GM12873 (cell line): ENCODE measurements at regions not wholly inside any gene's neighbourhood (a gene's known extent, or its start where the extent isn't known, plus 50 kb on each side); places are given as distances from the start of the nearest gene placed in this dataset.

Source experiments
- TF ChIP-seq, protein P1 (sequence below): IDR thresholded peaks from 2 replicates; pipeline ENCODE4 v1.5.1; 2012; ENCODE audit warnings: low read depth, mild to moderate bottlenecking, moderate library complexity, low read length, control low read depth; ENCODE audit not compliant: insufficient read depth; ENCODE audit errors: missing control alignments

- TF ChIP-seq, protein P1, sequence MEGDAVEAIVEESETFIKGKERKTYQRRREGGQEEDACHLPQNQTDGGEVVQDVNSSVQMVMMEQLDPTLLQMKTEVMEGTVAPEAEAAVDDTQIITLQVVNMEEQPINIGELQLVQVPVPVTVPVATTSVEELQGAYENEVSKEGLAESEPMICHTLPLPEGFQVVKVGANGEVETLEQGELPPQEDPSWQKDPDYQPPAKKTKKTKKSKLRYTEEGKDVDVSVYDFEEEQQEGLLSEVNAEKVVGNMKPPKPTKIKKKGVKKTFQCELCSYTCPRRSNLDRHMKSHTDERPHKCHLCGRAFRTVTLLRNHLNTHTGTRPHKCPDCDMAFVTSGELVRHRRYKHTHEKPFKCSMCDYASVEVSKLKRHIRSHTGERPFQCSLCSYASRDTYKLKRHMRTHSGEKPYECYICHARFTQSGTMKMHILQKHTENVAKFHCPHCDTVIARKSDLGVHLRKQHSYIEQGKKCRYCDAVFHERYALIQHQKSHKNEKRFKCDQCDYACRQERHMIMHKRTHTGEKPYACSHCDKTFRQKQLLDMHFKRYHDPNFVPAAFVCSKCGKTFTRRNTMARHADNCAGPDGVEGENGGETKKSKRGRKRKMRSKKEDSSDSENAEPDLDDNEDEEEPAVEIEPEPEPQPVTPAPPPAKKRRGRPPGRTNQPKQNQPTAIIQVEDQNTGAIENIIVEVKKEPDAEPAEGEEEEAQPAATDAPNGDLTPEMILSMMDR, result no peak
Measured at GRCh38 chr2:2566396-2567323, 235.6 kb upstream of the MYT1L start.

DNA sequence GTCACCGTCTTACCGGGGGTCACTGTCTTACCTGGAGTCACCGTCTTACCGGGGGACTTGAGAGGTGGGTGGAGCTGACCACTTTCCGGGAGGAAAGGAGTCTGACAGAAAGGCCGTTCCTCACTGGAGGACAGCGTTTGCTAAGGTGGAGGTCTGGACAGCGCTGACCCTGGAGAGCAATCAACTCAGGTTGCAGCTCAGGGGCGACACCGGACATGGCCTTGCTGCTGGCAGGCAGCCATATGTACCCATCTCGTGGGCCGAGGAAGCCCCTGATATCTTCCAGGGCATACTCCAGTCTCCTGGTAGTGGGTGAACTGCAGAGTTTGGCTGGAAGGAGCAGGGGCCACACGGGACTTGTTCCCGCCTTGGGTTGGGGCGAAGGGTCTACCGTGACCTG is 234.6 kb upstream of the MYT1L start:
- TF ChIP-seq, protein P1, result no peak

DNA sequence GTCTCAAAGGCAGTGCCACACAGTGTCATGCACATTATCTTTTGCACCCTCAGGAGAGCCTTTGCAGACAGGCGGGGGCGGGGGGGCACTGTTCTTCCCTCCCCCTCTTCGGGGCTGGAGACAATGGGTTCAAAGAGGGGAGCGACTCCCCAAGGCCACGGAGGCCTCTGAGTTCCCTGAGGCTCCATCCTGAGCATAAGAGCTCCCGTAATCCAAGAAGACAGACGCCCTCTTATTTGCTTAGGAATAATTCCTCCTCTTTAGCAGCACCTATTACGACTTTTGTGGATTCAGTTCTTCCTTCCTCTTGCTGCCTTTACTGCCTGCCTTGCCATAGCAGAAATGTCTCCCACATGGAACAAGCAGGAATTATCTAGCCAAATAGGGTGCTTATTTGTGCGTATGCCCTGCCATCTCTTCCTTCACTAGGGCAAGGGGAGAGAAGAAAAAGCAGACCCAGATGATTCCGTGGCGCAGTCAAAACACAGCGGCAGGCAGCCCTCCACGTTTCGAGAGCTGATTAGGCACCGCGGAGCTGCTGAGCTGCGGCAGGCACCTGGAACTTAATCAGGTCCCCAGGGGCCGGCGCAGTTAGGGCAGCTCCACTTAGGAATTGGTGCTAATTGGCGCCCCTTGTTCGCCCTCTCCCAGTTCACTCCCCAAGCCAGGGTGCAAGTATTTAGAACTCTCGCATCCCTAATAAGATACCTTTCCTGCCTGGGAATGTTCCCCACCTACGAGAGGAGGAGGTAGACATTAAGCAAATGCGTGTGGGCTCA is 233.4 kb upstream of the MYT1L start:
- TF ChIP-seq, protein P1, result no peak

DNA sequence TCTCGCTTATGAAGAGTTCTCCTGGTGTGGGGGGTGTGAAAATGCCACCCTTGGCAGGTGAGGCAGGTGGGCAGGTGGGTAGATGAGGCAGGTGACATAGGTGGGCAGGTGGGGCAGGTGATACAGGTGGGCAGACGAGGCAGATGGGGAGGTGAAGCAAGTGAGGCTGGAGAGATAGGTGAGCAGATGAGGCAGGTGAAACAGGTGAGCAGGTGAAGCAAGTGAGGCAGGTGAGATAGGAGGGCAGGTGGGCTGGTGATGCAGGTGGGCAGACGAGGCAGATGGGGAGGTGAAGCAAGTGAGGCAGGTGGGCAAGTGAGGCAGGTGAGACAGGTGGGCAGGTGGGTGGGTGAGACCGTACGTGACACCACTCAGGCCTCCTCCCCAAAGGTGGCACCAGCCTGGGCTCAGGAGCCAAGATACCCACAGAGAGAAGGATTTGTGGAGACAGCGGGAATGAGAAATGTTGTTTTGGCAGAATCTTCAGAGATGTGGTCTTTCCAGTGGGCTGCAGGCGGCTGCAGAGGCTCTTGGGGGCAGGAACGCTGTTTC is 232.3 kb upstream of the MYT1L start:
- TF ChIP-seq, protein P1, result no peak

DNA sequence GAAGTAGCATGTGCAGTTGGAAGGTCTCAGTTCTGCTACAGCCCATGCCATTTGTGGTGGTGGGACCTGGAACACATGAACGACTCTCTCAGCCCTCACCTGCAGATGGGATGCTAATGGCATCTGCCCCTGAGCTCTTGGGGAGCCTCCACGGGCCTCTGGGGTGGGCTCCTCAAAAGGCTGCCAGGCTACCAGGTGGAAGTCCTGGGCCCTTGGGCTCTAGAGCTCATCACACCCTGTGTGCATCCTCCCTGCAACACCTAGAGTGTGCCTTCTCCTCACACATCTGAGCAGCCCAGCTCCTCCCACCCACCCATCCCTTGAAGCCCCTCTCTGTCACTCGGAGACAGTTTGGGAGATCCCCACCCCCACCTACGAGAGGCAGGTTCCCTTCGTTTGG is 231.8 kb upstream of the MYT1L start:
- TF ChIP-seq, protein P1, result no peak

GRCh38 chr2:2561346-2562095 is 230.4 kb upstream of the MYT1L start:
- TF ChIP-seq, protein P1, result no peak
